ENCODE measurements at regions not wholly inside any gene's neighbourhood (a gene's known extent, or its start where the extent isn't known, plus 50 kb on each side); places are given as distances from the start of the nearest gene placed in this dataset.

- Histone ChIP-seq H3K36me3 (ENCODE audit: control insufficient read depth, insufficient read depth, low read length) (no peaks in the 10 kb centered on the region), H3K27me3 (ENCODE audit: control insufficient read depth, insufficient read depth, low read length) (no peaks in the 10 kb centered on the region), H3K4me3 (ENCODE audit: low read depth, low read length) (no peak overlapping the region)
- DNase-seq (ENCODE audit: low read depth), result no peak
- TF ChIP-seq, protein P1, sequence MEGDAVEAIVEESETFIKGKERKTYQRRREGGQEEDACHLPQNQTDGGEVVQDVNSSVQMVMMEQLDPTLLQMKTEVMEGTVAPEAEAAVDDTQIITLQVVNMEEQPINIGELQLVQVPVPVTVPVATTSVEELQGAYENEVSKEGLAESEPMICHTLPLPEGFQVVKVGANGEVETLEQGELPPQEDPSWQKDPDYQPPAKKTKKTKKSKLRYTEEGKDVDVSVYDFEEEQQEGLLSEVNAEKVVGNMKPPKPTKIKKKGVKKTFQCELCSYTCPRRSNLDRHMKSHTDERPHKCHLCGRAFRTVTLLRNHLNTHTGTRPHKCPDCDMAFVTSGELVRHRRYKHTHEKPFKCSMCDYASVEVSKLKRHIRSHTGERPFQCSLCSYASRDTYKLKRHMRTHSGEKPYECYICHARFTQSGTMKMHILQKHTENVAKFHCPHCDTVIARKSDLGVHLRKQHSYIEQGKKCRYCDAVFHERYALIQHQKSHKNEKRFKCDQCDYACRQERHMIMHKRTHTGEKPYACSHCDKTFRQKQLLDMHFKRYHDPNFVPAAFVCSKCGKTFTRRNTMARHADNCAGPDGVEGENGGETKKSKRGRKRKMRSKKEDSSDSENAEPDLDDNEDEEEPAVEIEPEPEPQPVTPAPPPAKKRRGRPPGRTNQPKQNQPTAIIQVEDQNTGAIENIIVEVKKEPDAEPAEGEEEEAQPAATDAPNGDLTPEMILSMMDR (IDR thresholded peaks at IDR 0.05; ENCODE audit: insufficient read depth, low read length, poor library complexity, severe bottlenecking), result no peak
These were observed 1499.6 kb downstream of the EFNA5 start for GRCh38 chr5:106171132-106171531.

DNA sequence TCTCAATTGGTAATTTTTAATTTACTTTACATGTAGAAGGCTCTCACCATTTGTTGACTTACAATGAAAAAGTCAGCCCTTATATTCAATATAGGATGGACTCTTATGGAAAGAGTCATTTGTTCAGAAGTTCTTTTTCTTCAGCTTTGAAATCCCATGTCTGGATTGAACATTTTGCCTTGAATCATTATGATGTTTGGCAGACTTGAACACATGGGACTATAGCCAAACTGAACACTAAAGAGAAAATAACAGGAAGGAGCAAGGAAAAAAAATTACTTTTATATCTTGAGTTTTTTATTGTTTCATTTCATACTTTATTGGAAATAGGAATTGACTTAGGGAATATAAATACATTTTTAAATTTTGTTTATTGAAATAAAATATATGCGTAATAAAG, 1503.0 kb downstream of the EFNA5 start:
- no peak for DNase-seq (ENCODE audit: low read depth)
- TF ChIP-seq, protein P1 (IDR thresholded peaks at IDR 0.05; ENCODE audit: insufficient read depth, low read length, poor library complexity, severe bottlenecking), result no peak
- H3K4me3 ChIP-seq (ENCODE audit: low read depth, low read length), result no peak overlapping the region

DNA sequence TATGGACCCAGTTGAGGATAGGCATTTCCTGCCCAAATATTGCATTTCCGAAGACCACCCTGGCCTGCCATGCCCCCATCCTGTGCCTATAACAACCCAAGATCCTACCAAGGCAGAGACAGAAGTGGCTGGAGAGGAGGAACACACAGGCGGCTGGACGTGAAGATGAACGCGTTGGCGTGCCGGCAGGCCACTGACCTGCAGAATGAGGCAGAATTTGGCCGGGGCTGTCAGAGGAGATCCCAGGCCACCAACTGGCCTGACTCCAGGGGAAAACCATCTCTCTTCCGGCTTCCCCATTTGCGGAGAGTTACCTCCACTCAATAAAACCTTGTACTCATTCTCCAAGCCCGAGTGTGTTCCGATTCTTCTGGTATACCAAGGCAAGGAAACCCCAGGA, 1507.5 kb downstream of the EFNA5 start:
- no peaks in the 10 kb centered on the region for H3K27me3 ChIP-seq (ENCODE audit: control insufficient read depth, insufficient read depth, low read length)
- H3K36me3 ChIP-seq (ENCODE audit: control insufficient read depth, insufficient read depth, low read length), result no peaks in the 10 kb centered on the region
- no peak overlapping the region for H3K4me3 ChIP-seq (ENCODE audit: low read depth, low read length)
- DNase-seq (ENCODE audit: low read depth), result no peak
- TF ChIP-seq, protein P1 (IDR thresholded peaks at IDR 0.05; ENCODE audit: insufficient read depth, low read length, poor library complexity, severe bottlenecking), result no peak

More for the DNA sequence above, 1503.0 kb downstream of the EFNA5 start:
- no peaks in the 10 kb centered on the region for H3K27me3 ChIP-seq (ENCODE audit: control insufficient read depth, insufficient read depth, low read length)
- no peaks in the 10 kb centered on the region for H3K36me3 ChIP-seq (ENCODE audit: control insufficient read depth, insufficient read depth, low read length)

DNA sequence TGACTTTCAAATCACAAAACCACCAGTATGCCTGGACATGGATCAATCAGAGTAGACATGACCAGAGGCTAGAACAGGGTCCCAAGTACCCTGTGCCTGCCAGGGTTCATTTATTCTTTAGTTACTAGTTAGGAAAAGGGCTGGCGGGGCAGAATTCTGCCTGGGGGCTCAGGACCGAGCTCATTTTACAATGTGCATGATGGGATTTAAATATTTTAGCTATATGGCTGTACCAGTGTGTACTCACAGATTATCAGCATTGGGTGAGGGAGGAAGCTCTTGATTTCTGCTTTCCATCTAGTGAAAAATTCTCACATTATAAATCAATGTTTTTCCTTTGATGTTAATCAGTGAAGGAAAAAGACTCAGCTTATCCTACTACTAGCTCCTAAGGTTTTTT, 1511.1 kb downstream of the EFNA5 start:
- TF ChIP-seq, protein P1 (IDR thresholded peaks at IDR 0.05; ENCODE audit: insufficient read depth, low read length, poor library complexity, severe bottlenecking), result no peak
- no peaks in the 10 kb centered on the region for H3K36me3 ChIP-seq (ENCODE audit: control insufficient read depth, insufficient read depth, low read length)
- DNase-seq (ENCODE audit: low read depth), result no peak
- no peaks in the 10 kb centered on the region for H3K27me3 ChIP-seq (ENCODE audit: control insufficient read depth, insufficient read depth, low read length)
- H3K4me3 ChIP-seq (ENCODE audit: low read depth, low read length), result no peak overlapping the region

DNA sequence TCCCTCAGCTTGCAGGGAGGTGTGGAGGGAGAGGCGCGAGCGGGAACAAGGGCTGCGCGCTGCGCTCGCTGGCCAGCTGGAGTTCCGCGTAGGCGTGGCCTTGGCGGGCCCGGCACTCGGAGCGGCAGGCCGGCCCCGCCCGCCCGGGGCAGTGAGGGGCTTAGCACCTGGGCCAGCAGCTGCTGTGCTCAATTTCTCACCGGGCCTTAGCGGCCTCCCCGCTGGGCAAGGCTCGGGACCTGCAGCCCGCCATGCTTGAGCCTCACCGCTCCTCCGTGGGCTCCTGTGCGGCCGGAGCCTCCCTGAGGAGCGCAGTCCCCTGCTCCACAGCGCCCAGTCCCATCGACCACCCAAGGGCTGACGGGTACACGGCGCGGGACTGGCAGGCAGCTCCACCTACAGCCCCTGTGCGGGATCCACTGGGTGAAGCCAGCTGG, 1516.4 kb downstream of the EFNA5 start:
- TF ChIP-seq, protein P1 (IDR thresholded peaks at IDR 0.05; ENCODE audit: insufficient read depth, low read length, poor library complexity, severe bottlenecking), result no peak
- Histone ChIP-seq H3K27me3 (ENCODE audit: control insufficient read depth, insufficient read depth, low read length) (no peaks in the 10 kb centered on the region), H3K4me3 (ENCODE audit: low read depth, low read length) (no peak overlapping the region), H3K36me3 (ENCODE audit: control insufficient read depth, insufficient read depth, low read length) (no peaks in the 10 kb centered on the region)
- no peak for DNase-seq (ENCODE audit: low read depth)

DNA sequence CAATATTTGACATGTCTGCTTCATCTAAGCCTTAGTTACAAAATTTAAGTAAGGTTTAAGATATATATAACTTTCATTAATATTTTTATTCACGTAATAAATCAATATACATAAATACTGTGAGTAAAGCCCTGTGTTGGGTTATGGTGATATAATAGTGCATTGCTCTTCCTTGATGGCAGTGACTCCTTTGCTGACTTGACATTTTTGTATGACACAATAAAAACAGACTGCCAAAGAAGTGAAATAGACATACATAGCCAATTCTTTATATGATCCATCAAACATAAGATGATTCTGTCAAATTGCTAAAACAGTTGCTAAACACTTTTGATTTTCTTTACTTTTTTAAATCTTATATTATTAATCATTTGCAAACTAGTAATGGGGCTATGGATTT, 1518.2 kb downstream of the EFNA5 start:
- no peak for DNase-seq (ENCODE audit: low read depth)
- Histone ChIP-seq H3K4me3 (ENCODE audit: low read depth, low read length) (no peak overlapping the region), H3K27me3 (ENCODE audit: control insufficient read depth, insufficient read depth, low read length) (no peaks in the 10 kb centered on the region), H3K36me3 (ENCODE audit: control insufficient read depth, insufficient read depth, low read length) (no peaks in the 10 kb centered on the region)
- TF ChIP-seq, protein P1 (IDR thresholded peaks at IDR 0.05; ENCODE audit: insufficient read depth, low read length, poor library complexity, severe bottlenecking), result no peak
